Mesenchymal stem cell (in vitro differentiated cells and primary cell): ENCODE measurements at regions not wholly inside any gene's neighbourhood (a gene's known extent, or its start where the extent isn't known, plus 50 kb on each side); places are given as distances from the start of the nearest gene placed in this dataset.

Experiments
- DNase-seq: peaks from one replicate; pipeline ENCODE4 v3.0.0-alpha.2; 2013
- H2AFZ ChIP-seq: one replicate; pipeline ENCODE4 v1.6.1; 2013; ENCODE audit warnings: low read depth, mild to moderate bottlenecking, control low read depth, inconsistent platforms, low read length, moderate library complexity
- H2AK5ac ChIP-seq: 2 replicates; pipeline ENCODE4 v1.6.1; 2013; ENCODE audit warnings: low read length, moderate library complexity, mild to moderate bottlenecking, inconsistent platforms; ENCODE audit not compliant: severe bottlenecking
- H2BK120ac ChIP-seq: one replicate; pipeline ENCODE4 v1.6.1; 2013; ENCODE audit warnings: low read depth, mild to moderate bottlenecking, inconsistent platforms, low read length, moderate library complexity
- H2BK12ac ChIP-seq, 2 experiments: one replicate each; pipeline ENCODE4 v1.6.1; 2013; ENCODE audit warnings: inconsistent platforms in 2 of 2, low read length in 2 of 2, mild to moderate bottlenecking in 2 of 2, moderate library complexity in 2 of 2, control low read depth in 1 of 2
- H2BK15ac ChIP-seq: one replicate; pipeline ENCODE4 v1.6.1; 2013; ENCODE audit warnings: mild to moderate bottlenecking, low read depth, inconsistent platforms; ENCODE audit not compliant: poor library complexity, severe bottlenecking
- H2BK5ac ChIP-seq: 2 replicates; pipeline ENCODE4 v1.6.1; 2013; ENCODE audit warnings: low read depth, mild to moderate bottlenecking, low read length, control low read depth, inconsistent platforms; ENCODE audit not compliant: poor library complexity, severe bottlenecking
- H3K14ac ChIP-seq, 2 experiments: one replicate each; pipeline ENCODE4 v1.6.1; 2013; ENCODE audit warnings: inconsistent platforms in 2 of 2, low read length in 2 of 2, control low read depth in 1 of 2, mild to moderate bottlenecking in 1 of 2, moderate library complexity in 1 of 2
- H3K18ac ChIP-seq, 2 experiments: one replicate each; pipeline ENCODE4 v1.6.1; 2013; ENCODE audit warnings: inconsistent platforms in 2 of 2, low read length in 2 of 2, control low read depth in 1 of 2, low read depth in 1 of 2, mild to moderate bottlenecking in 1 of 2
- H3K23ac ChIP-seq, 2 experiments: one replicate each; pipeline ENCODE4 v1.6.1; 2013; ENCODE audit warnings: inconsistent platforms in 2 of 2, low read length in 2 of 2, mild to moderate bottlenecking in 2 of 2, moderate library complexity in 2 of 2, control low read depth in 1 of 2
- H3K27ac ChIP-seq: 2 replicates; pipeline ENCODE4 v1.5.1; 2013; ENCODE audit warnings: mild to moderate bottlenecking, moderate library complexity, low read length, control low read depth, inconsistent platforms; ENCODE audit not compliant: poor library complexity, severe bottlenecking
- H3K27me3 ChIP-seq, 2 experiments: 2 replicates each; pipeline versions ENCODE4 v1.6.1 to v1.7.0; 2013; ENCODE audit warnings: low read length in 2 of 2, mild to moderate bottlenecking in 2 of 2, moderate library complexity in 2 of 2, control low read depth in 1 of 2, inconsistent platforms in 1 of 2; ENCODE audit not compliant: control insufficient read depth in 1 of 2, insufficient read depth in 1 of 2
- H3K36me3 ChIP-seq, 2 experiments: 2 replicates each; pipeline versions ENCODE4 v1.6.1 to v1.7.0; 2013; ENCODE audit warnings: low read length in 2 of 2, control low read depth in 1 of 2, inconsistent platforms in 1 of 2, low read depth in 1 of 2, mild to moderate bottlenecking in 1 of 2; ENCODE audit not compliant: insufficient read depth in 2 of 2, control insufficient read depth in 1 of 2
- H3K4ac ChIP-seq, 2 experiments: one replicate each; pipeline ENCODE4 v1.6.1; 2013; ENCODE audit warnings: inconsistent platforms in 2 of 2, low read length in 2 of 2, mild to moderate bottlenecking in 2 of 2, moderate library complexity in 2 of 2, control low read depth in 1 of 2, low read depth in 1 of 2
- H3K4me1 ChIP-seq: 2 replicates; pipeline ENCODE4 v1.6.1; 2013; ENCODE audit warnings: low read depth, low read length, control low read depth; ENCODE audit not compliant: control insufficient read depth, insufficient read depth
- H3K4me2 ChIP-seq: 2 replicates; pipeline ENCODE4 v1.6.1; 2013; ENCODE audit warnings: low read length, mild to moderate bottlenecking, inconsistent platforms; ENCODE audit not compliant: poor library complexity, severe bottlenecking
- H3K4me3 ChIP-seq, 2 experiments: 2 replicates each; pipeline versions ENCODE4 v1.5.1 to v1.7.0; 2013; ENCODE audit warnings: low read length in 2 of 2, mild to moderate bottlenecking in 2 of 2, control low read depth in 1 of 2, low read depth in 1 of 2; ENCODE audit not compliant: insufficient read depth in 1 of 2
- H3K79me1 ChIP-seq: replicated peaks from 2 replicates; pipeline ENCODE4 v1.6.1; 2013; ENCODE audit warnings: mild to moderate bottlenecking, control low read depth, low read length, inconsistent platforms; ENCODE audit not compliant: poor library complexity, severe bottlenecking
- H3K9ac ChIP-seq: 2 replicates; pipeline ENCODE4 v1.7.0; 2013; ENCODE audit warnings: mild to moderate bottlenecking, low read length, moderate library complexity
- H3K9me3 ChIP-seq: 2 replicates; pipeline ENCODE4 v1.7.0; 2013; ENCODE audit warnings: mild to moderate bottlenecking, low read length; ENCODE audit not compliant: control insufficient read depth
- H4K8ac ChIP-seq: one replicate; pipeline ENCODE4 v1.6.1; 2013; ENCODE audit warnings: inconsistent platforms, mild to moderate bottlenecking, low read length, moderate library complexity
- H4K91ac ChIP-seq: one replicate; pipeline ENCODE4 v1.6.1; 2013; ENCODE audit warnings: mild to moderate bottlenecking, low read length, inconsistent platforms
- WGBS: methylation state at CpG from one replicate; pipeline ENCODE4 v1.1.7; 2013; ENCODE audit warnings: mixed read lengths; 5-methylcytosine and 5-hydroxymethylcytosine counted together

- Histone ChIP-seq H3K9ac (no peak overlapping the region), H4K91ac (no peak overlapping the region)
Measured at GRCh38 chr14:65803885-65804284, 391.4 kb downstream of the FUT8 start.

GRCh38 chr14:65804439-65805112 lies 392.0 kb downstream of the FUT8 start:
- DNase-seq, result no peak
- Histone ChIP-seq H2AK5ac (no peak overlapping the region), H3K4me2 (no peak overlapping the region), H3K4me3 (no peak overlapping the region), H3K4ac (no peak overlapping the region), H4K8ac (no peak overlapping the region), H4K91ac (no peak overlapping the region), H3K4me1 (no peaks in the 10 kb centered on the region), H3K9me3 (peaks cover 23% of the 10 kb centered on the region), H3K9ac (no peak overlapping the region), H2BK15ac (no peak overlapping the region), H3K79me1 (no peaks in the 10 kb centered on the region), H3K18ac (no peak overlapping the region), H3K23ac (no peak overlapping the region), H2BK5ac (no peak overlapping the region), H2BK12ac (no peak overlapping the region), H3K27me3 (peaks cover 36 to 73% of the 10 kb centered on the region in 2 experiments), H2AFZ (no peak overlapping the region), H2BK120ac (no peak overlapping the region), H3K36me3 (no peaks in the 10 kb centered on the region), H3K14ac (no peak overlapping the region), H3K27ac (no peak overlapping the region)
- 73% methylated on average over 13 of the region's 14 CpGs for WGBS

More at GRCh38 chr14:65803885-65804284, 391.4 kb downstream of the FUT8 start:
- Histone ChIP-seq H3K4me1 (no peaks in the 10 kb centered on the region), H3K36me3 (no peaks in the 10 kb centered on the region), H2AFZ (no peak overlapping the region), H3K27ac (no peak overlapping the region), H3K79me1 (no peaks in the 10 kb centered on the region), H3K4me3 (no peak overlapping the region), H2BK120ac (no peak overlapping the region), H3K23ac (no peak overlapping the region), H4K8ac (no peak overlapping the region), H2BK15ac (no peak overlapping the region), H2BK5ac (no peak overlapping the region), H3K9me3 (peaks cover 18% of the 10 kb centered on the region), H3K14ac (no peak overlapping the region), H2BK12ac (no peak overlapping the region), H3K4ac (no peak overlapping the region), H3K27me3 (peaks cover 29 to 78% of the 10 kb centered on the region in 2 experiments), H3K4me2 (no peak overlapping the region), H2AK5ac (no peak overlapping the region), H3K18ac (no peak overlapping the region)
- DNase-seq, result no peak
- WGBS, result 84% methylated on average over 6 of the region's 6 CpGs

GRCh38 chr14:65805113-65805473 lies 392.6 kb downstream of the FUT8 start:
- Histone ChIP-seq H3K36me3 (no peaks in the 10 kb centered on the region), H3K9ac (no peak overlapping the region), H3K18ac (no peak overlapping the region), H3K14ac (no peak overlapping the region), H4K91ac (no peak overlapping the region), H4K8ac (no peak overlapping the region), H3K4me2 (no peak overlapping the region), H2BK12ac (no peak overlapping the region), H3K4me3 (no peak overlapping the region), H3K79me1 (no peaks in the 10 kb centered on the region), H3K23ac (no peak overlapping the region), H2AFZ (no peak overlapping the region), H2BK5ac (no peak overlapping the region), H2BK120ac (no peak overlapping the region), H3K9me3 (peaks cover 23% of the 10 kb centered on the region), H3K27ac (no peak overlapping the region), H3K4me1 (no peaks in the 10 kb centered on the region), H2BK15ac (no peak overlapping the region), H3K4ac (no peak overlapping the region), H3K27me3 (peaks cover 38 to 71% of the 10 kb centered on the region in 2 experiments), H2AK5ac (no peak overlapping the region)
- no peak for DNase-seq
- WGBS, result 83% methylated on average over 3 of the region's 3 CpGs

- H3K14ac ChIP-seq, result no peak overlapping the region
Measured at GRCh38 chr14:65808390-65808789, 395.9 kb downstream of the FUT8 start.

More at GRCh38 chr14:65808390-65808789, 395.9 kb downstream of the FUT8 start:
- H4K8ac ChIP-seq, result no peak overlapping the region
- DNase-seq, result no peak
- H3K36me3 ChIP-seq, result no peaks in the 10 kb centered on the region
- no peak overlapping the region for H2AK5ac ChIP-seq
- H3K9me3 ChIP-seq, result peaks cover 23% of the 10 kb centered on the region
- H3K4me1 ChIP-seq, result no peaks in the 10 kb centered on the region
- H2BK15ac ChIP-seq, result no peak overlapping the region
- no peak overlapping the region for H3K4me3 ChIP-seq
- no peak overlapping the region for H3K4ac ChIP-seq
- H2AFZ ChIP-seq, result no peak overlapping the region
- H3K27me3 ChIP-seq, result peaks cover 28 to 61% of the 10 kb centered on the region in 2 experiments
- no peak overlapping the region for H3K9ac ChIP-seq
- H2BK5ac ChIP-seq, result no peak overlapping the region
- 77% methylated on average over 2 of the region's 2 CpGs for WGBS
- no peak overlapping the region for H4K91ac ChIP-seq
- no peak overlapping the region for H3K23ac ChIP-seq
- no peaks in the 10 kb centered on the region for H3K79me1 ChIP-seq
- no peak overlapping the region for H2BK12ac ChIP-seq
- no peak overlapping the region for H3K18ac ChIP-seq
- no peak overlapping the region for H3K4me2 ChIP-seq
- no peak overlapping the region for H3K27ac ChIP-seq
- H2BK120ac ChIP-seq, result no peak overlapping the region
